Mucosa of gallbladder (tissue), 1 donor: ENCODE measurements at regions not wholly inside any gene's neighbourhood (a gene's known extent, or its start where the extent isn't known, plus 50 kb on each side); places are given as distances from the start of the nearest gene placed in this dataset.

Experiments used
- DNase-seq: peaks from one replicate; pipeline ENCODE4 v3.0.0-alpha.2; 2020; ENCODE audit warnings: low spot score
- donor health status: DM: no; HTN: no; CAD: no.

- DNase-seq: no peak
Observed at GRCh38 chr7:12783421-12784095, 96.1 kb downstream of the ARL4A start.

GRCh38 chr7:12785473-12785872, 98.0 kb downstream of the ARL4A start:
- no peak for DNase-seq

DNA sequence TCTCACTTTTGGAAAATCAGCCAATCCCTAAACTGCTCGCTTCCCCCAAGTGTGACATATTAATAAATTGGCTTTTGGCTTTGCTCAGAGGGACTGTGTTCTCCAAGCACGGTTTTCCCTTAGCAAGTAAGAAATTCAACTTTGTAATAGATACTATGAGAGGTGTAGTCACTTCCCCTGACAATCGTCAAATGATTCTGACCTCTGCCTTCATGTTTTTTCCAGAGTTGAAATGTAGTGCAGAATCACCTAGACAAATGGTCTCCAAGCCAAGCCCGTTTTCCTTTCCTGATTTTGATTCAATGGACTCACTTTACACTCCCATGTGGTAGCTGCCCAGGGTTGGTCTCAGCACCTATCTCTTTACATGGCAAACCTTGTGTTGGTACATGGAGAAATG, 99.1 kb downstream of the ARL4A start:
- no peak for DNase-seq

- DNase-seq: no peak
Observed at GRCh38 chr7:12788171-12788570, 100.7 kb downstream of the ARL4A start.

- DNase-seq: no peak
Observed at GRCh38 chr7:12788591-12788990, 101.2 kb downstream of the ARL4A start.

GRCh38 chr7:12794722-12795302, 107.4 kb downstream of the ARL4A start:
- DNase-seq: no peak

DNA sequence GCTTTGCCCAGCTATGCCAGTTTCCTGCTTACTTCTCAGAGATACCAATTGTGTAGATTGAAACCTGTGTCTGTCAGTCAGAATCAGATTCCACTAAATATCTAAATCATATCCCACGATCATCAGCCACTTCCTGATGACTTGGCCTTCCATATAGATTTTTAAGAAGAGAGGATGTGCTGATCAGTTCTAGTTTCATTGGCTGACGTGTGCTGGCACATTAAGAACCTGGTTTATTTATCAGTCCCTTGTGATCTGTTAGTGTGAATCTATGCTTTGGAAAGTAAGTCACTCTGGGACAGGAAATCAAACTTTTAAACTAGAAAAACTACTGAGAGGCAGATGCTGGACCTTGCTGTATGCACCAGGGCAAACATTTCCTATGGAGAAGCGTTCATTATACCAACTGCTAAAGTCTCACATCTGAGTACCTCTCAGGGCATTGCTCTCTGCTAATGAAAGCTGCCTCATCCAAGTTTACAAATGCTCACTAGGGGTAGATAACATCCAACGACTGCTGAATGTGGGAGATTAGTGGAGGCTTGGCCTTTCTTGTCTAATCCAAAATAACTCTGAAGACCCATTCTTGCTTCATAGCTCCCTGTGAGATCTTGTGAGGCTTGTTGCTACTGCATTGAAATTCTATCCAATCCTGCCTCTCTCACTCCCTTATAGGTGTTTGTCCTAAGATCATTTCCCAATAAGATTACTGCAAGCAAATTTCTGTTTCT, 109.1 kb downstream of the ARL4A start:
- DNase-seq: no peak

GRCh38 chr7:12800486-12800885, 113.1 kb downstream of the ARL4A start:
- no peak for DNase-seq

GRCh38 chr7:12801107-12801506, 113.7 kb downstream of the ARL4A start:
- peak; percentile 79 for DNase-seq

DNA sequence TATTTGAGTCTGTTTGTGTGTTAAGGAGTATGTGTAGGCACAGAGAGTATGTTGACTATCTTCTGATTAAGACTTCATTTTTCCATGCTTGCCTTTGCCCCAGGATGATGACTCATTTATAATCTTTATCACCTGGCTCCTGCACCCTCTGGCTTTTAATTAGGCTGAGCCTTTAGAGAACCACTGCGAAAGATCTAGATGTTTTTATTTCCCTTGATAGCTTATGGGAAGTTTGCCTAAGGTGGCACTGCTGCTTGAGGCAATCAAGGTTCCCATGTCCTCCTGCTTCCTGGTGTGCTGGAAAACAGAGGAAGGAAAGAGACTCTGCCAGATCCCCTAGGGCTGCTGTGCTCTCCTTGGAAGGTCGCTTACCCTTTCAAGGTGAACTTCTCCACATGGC, 114.6 kb downstream of the ARL4A start:
- no peak for DNase-seq

DNA sequence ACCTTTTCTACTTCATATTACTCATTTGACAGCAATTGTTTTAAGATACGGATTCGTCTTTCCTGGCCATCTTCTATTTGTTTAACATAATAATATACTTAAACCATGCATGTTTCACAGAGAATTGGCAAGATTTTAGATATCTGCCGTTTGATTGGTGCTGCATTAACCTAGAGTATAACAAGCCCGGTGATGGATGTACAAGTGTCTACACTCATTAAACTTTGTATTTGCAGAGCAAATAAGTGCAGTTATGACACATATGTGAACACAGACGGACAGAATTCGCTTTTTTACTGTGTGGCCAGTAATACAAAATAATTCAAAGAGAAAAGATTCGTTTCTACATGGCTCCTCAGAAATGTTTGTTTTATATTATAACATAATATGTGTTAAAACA, 116.1 kb downstream of the ARL4A start:
- DNase-seq: no peak

GRCh38 chr7:12805518-12805928, 118.1 kb downstream of the ARL4A start:
- no peak for DNase-seq

GRCh38 chr7:12805957-12806356, 118.5 kb downstream of the ARL4A start:
- no peak for DNase-seq

GRCh38 chr7:12809476-12809875, 122.0 kb downstream of the ARL4A start:
- DNase-seq: no peak

DNA sequence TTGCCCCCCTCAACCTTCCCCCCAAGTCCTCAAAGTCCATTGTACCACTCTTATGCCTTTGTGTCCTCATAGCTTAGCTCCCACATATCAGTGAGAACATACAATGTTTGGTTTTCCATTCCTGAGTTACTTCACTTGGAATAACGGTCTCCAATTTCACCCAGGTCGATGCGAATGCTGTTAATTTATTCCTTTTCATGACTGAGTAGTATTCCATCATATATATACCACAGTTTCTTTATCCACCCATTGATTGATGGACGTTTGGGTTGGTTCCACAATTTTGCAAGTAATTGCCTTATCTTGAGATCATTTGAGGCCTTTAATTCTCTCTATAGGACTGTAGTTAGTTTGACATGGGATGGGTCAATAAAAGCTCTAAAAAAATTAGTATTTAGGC, 124.7 kb downstream of the ARL4A start:
- DNase-seq: no peak

DNA sequence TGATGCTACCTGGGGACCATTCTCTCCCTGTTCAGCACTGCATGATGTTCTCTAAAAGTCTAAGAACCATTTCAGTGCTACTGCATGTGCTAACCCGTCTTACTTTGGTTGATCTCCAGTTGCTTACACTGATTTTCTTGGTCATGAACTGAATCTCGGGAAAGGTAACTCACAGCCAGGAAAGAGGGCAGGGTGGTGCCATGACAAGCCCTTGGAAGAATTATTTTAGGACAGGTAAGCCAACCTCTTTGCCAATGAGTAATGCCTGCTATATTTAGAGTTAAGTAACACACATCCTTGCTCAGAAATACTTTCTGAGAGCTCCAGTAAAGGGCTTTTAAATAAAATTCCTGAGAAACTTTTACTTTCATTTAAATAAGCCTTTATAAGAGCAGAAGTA, 126.7 kb downstream of the ARL4A start:
- no peak for DNase-seq

DNA sequence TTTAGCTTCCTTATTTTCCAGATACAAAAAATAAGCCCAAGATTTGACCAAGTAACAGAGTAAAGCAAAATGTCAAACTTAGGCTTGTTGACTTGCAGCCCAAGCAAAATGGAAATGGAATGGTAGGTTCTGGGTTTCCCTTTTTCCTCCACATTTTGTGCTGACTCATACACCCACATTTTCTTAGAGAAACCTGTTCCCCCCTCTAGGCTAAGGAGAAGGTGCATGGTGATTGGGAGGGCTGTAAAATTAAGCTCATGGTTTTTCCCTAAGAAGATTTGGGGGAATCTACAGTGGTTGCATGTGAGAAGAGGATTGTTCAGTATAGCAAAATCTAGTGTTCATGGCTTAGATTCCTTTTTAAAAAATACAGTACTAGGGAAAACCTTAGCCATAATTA, 127.4 kb downstream of the ARL4A start:
- no peak for DNase-seq

GRCh38 chr7:12815426-12815825, 128.0 kb downstream of the ARL4A start:
- no peak for DNase-seq

- DNase-seq: no peak
Observed at GRCh38 chr7:12815871-12816270, 128.4 kb downstream of the ARL4A start.

GRCh38 chr7:12820777-12821176, 133.3 kb downstream of the ARL4A start:
- no peak for DNase-seq

GRCh38 chr7:12821746-12822145, 134.3 kb downstream of the ARL4A start:
- no peak for DNase-seq

DNA sequence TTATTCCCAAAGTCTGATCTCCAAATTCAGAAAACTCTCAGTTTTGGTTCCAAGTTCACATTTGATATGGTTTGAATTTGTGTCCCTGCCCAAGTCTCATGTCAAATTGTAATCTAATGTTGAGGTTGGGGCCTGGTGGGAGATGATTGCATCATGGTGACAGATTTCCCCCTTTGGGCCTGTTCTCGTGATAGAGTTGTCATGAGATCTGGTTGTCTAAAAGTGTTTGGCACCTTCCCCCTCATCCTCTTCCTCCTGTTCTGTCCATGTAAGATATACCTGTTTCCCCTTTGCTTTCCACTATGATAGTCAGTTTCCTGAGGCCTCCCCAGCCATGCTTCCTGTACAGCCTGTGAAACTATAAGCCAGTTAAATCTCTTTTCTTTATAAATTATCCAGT, 138.6 kb downstream of the ARL4A start:
- DNase-seq: no peak

GRCh38 chr7:12827219-12827821, 139.9 kb downstream of the ARL4A start:
- DNase-seq: no peak
